DMS114 treated with DMSO at 0.1 percent for 48 hours (cell line): ENCODE measurements at regions not wholly inside any gene's neighbourhood (a gene's known extent, or its start where the extent isn't known, plus 50 kb on each side); places are given as distances from the start of the nearest gene placed in this dataset.

Experiments used
- DNase-seq: peaks from one replicate; lab custom pipeline; 2025; ENCODE audit not compliant: unreplicated experiment; lab: John Stamatoyannopoulos, UW

GRCh38 chr6:43876602-43877001 is 106.6 kb downstream of the VEGFA start:
- DNase-seq = no peak

- no peak for DNase-seq
Observed at GRCh38 chr6:43875849-43876572, 106.0 kb downstream of the VEGFA start.

- no peak for DNase-seq
Observed at GRCh38 chr6:43874814-43875590, 105.0 kb downstream of the VEGFA start.

- DNase-seq = no peak
Observed at GRCh38 chr6:43873806-43874714, 104.0 kb downstream of the VEGFA start.

- no peak for DNase-seq
Observed at GRCh38 chr6:43871933-43872332, 101.9 kb downstream of the VEGFA start.

GRCh38 chr6:43871284-43871683 is 101.3 kb downstream of the VEGFA start:
- DNase-seq = no peak

GRCh38 chr6:43870660-43871061 is 100.7 kb downstream of the VEGFA start:
- no peak for DNase-seq

- DNase-seq = no peak
Observed at GRCh38 chr6:43869792-43870659, 100.0 kb downstream of the VEGFA start.

- no peak for DNase-seq
Observed at GRCh38 chr6:43869079-43869710, 99.2 kb downstream of the VEGFA start.

- no peak for DNase-seq
Observed at GRCh38 chr6:43868467-43868866, 98.5 kb downstream of the VEGFA start.

GRCh38 chr6:43867996-43868395 is 98.0 kb downstream of the VEGFA start:
- DNase-seq = no peak

GRCh38 chr6:43867246-43867645 is 97.2 kb downstream of the VEGFA start:
- DNase-seq = no peak

- DNase-seq = no peak
Observed at GRCh38 chr6:43865932-43866645, 96.1 kb downstream of the VEGFA start.

- DNase-seq = no peak
Observed at GRCh38 chr6:43865086-43865485, 95.1 kb downstream of the VEGFA start.

- no peak for DNase-seq
Observed at GRCh38 chr6:43862925-43863324, 92.9 kb downstream of the VEGFA start.

GRCh38 chr6:43861212-43861894 is 91.3 kb downstream of the VEGFA start:
- DNase-seq = no peak

GRCh38 chr6:43860285-43860684 is 90.3 kb downstream of the VEGFA start:
- DNase-seq = no peak

- no peak for DNase-seq
Observed at GRCh38 chr6:43859213-43859612, 89.2 kb downstream of the VEGFA start.
